HepG2 (cell line): ENCODE measurements at regions not wholly inside any gene's neighbourhood (a gene's known extent, or its start where the extent isn't known, plus 50 kb on each side); places are given as distances from the start of the nearest gene placed in this dataset.

Source experiments
- ATAC-seq: fragments of 200-7000 bp; cut with Tn5 transposase; 3 replicates; pipeline ENCODE4 v1.9.1; 2020; ENCODE audit warnings: mild to moderate bottlenecking, moderate library complexity
- BruUV-seq: library from RNA; stranded (reverse); fragments of 400-500 nt; replicated peaks from 2 replicates; lab custom pipeline; 2021; lab: Mats Ljungman, UMichigan
- CTCF ChIA-PET: fragments of 300-600 bp; formaldehyde crosslinking; extraction: SDS; loops from one replicate; lab custom pipeline; 2021; ENCODE audit warnings: low total read pairs, inconsistent platforms, low intra/inter-chr PET ratio; lab: Yijun Ruan, JAX
- POLR2A ChIA-PET: fragments of 350-600 bp; sonication (Branson Sonifier 250); formaldehyde crosslinking; loops from one replicate; lab custom pipeline; 2020; ENCODE audit warnings: antibody characterized with exemption, inconsistent platforms; lab: Yijun Ruan, JAX
- DNase-seq: peaks from one replicate; pipeline ENCODE4 v3.0.0-alpha.2; 2015; ENCODE audit warnings: low spot score
- FAIRE-seq: peaks from 3 replicates; lab custom pipeline; 2011; peaks lifted over from hg19 to GRCh38; lab: Jason Lieb, UNC
- H2AFZ ChIP-seq: one replicate; pipeline ENCODE4 v1.6.1; 2011; ENCODE audit warnings: low read length, inconsistent platforms
- H3K27ac ChIP-seq: fragments of 300-600 bp; 3 replicates; pipeline ENCODE4 v1.8.0; 2011; ENCODE audit warnings: mixed run types, mild to moderate bottlenecking, mixed read lengths, low read length, inconsistent platforms; ENCODE audit not compliant: insufficient read depth; ENCODE audit errors: extremely low read length
- H3K27me3 ChIP-seq, 2 experiments: fragments of 200-600 bp in 1 of 2; 2 replicates in 1 of 2; 3 replicates in 1 of 2; pipeline versions ENCODE4 v1.6.0 to v1.8.0; 2011; ENCODE audit warnings: low read length in 2 of 2, mild to moderate bottlenecking in 2 of 2, moderate library complexity in 2 of 2, inconsistent platforms in 1 of 2; ENCODE audit not compliant: insufficient read depth in 2 of 2, control insufficient read depth in 1 of 2
- H3K36me3 ChIP-seq, 2 experiments: fragments of 200-600 bp in 1 of 2; replicated peaks in 1 of 2; 2 replicates in 1 of 2; 3 replicates in 1 of 2; pipeline versions ENCODE4 v1.5.1 to v1.8.0; 2011; ENCODE audit warnings: low read length in 2 of 2, inconsistent platforms in 1 of 2; ENCODE audit not compliant: insufficient read depth in 2 of 2, control insufficient read depth in 1 of 2
- H3K4me1 ChIP-seq: 2 replicates; pipeline ENCODE4 v1.5.1; 2012; ENCODE audit warnings: low read length, inconsistent platforms; ENCODE audit not compliant: insufficient read depth
- H3K4me2 ChIP-seq: 2 replicates; pipeline ENCODE4 v1.6.0; 2011; ENCODE audit warnings: low read depth, low read length, inconsistent platforms
- H3K4me3 ChIP-seq, 3 experiments: fragments of 200-600 bp in 1 of 3; sonication (generic), shearing (Covaris generic) in 1 of 3; replicated peaks in 1 of 3; 2 replicates each; pipeline ENCODE4 v1.5.1; 2011 to 2016; ENCODE audit warnings: low read length in 3 of 3, inconsistent platforms in 2 of 3, low read depth in 2 of 3, mild to moderate bottlenecking in 2 of 3, control low read depth in 1 of 3, mixed read lengths in 1 of 3; ENCODE audit not compliant: insufficient read depth in 1 of 3
- H3K79me2 ChIP-seq: one replicate; pipeline ENCODE4 v1.6.1; 2011; ENCODE audit warnings: low read length, inconsistent platforms; ENCODE audit not compliant: insufficient read depth
- H3K9ac ChIP-seq: 2 replicates; pipeline ENCODE4 v1.6.0; 2011; ENCODE audit warnings: mild to moderate bottlenecking, low read depth, low read length, inconsistent platforms; ENCODE audit not compliant: insufficient read depth
- H3K9me3 ChIP-seq: 2 replicates; pipeline ENCODE4 v1.5.1; 2012; ENCODE audit warnings: mild to moderate bottlenecking, low read length
- H4K20me1 ChIP-seq: 2 replicates; pipeline ENCODE4 v1.6.0; 2011; ENCODE audit warnings: inconsistent platforms, mild to moderate bottlenecking, low read length, moderate library complexity; ENCODE audit not compliant: insufficient read depth
- CEBPB ChIP-seq: IDR thresholded peaks from 2 replicates; pipeline ENCODE4 v1.6.1; 2011; ENCODE audit warnings: low read depth, low read length, improper control_type of control experiment, borderline replicate concordance
- GZF1 ChIP-seq: sonication (generic); formaldehyde crosslinking; IDR thresholded peaks from 2 replicates; pipeline ENCODE4 v1.5.1; 2020; ENCODE audit warnings: mild to moderate bottlenecking, missing genetic modification reagents
- HNRNPK ChIP-seq: fragments of 200-400 bp; formaldehyde crosslinking; IDR thresholded peaks from 2 replicates; pipeline ENCODE4 v1.6.1; 2018; ENCODE audit warnings: low read length, low read depth, moderate library complexity, mild to moderate bottlenecking; ENCODE audit not compliant: poor library complexity, severe bottlenecking
- ZNF326 ChIP-seq: sonication (generic); formaldehyde crosslinking; IDR thresholded peaks from 2 replicates; pipeline ENCODE4 v1.4.0; 2020; ENCODE audit warnings: missing genetic modification reagents, borderline replicate concordance
- ZNF639 ChIP-seq: conservative IDR thresholded peaks from 2 replicates; pipeline ENCODE4 v1.6.1; 2018; ENCODE audit warnings: missing genetic modification reagents
- WGBS: methylation state at CpG from one replicate; pipeline ENCODE4 v1.1.6; 2017; ENCODE audit warnings: low lambda C conversion rate; 5-methylcytosine and 5-hydroxymethylcytosine counted together
- in situ Hi-C: cut with HindIII; loops from 2 replicates; pipeline ENCODE4 v1.10.0; 2017; ENCODE audit warnings: low pct_unique_long_range_greater_than_20kb; ENCODE audit not compliant: extremely low pct_ligation_motif_present
- intact Hi-C: fragments of 100-400 bp; cut with micrococcal nuclease; formaldehyde crosslinking; loops from one replicate; pipeline ENCODE4 v1.10.0; 2022; ENCODE audit not compliant: unreplicated experiment

- no peaks in the 10 kb centered on the region for H3K36me3 ChIP-seq
- no peaks in the 10 kb centered on the region for H4K20me1 ChIP-seq
- no peak for FAIRE-seq
- no peaks in the 10 kb centered on the region for H3K79me2 ChIP-seq
- TF ChIP-seq CEBPB (peak; percentile 19; the same call in 1 of the 2 replicates), ZNF326 (no peak)
- H2AFZ ChIP-seq = no peak overlapping the region
- H3K4me2 ChIP-seq = no peak overlapping the region
- H3K9ac ChIP-seq = no peak overlapping the region
- POLR2A ChIA-PET = no interaction called here
- intact Hi-C loops = no loop called here
- peak; percentile 29; the same call in 1 of the 3 replicates for ATAC-seq
- in situ Hi-C loops = no loop called here
- H3K9me3 ChIP-seq = peaks cover 8% of the 10 kb centered on the region; the same call in 1 of the 2 replicates
- no TSS peak for BruUV-seq
- H3K27me3 ChIP-seq = no peaks in the 10 kb centered on the region
- DNase-seq = peak; percentile 13
- 92% methylated on average over 1 of the region's 1 CpG for WGBS
- H3K27ac ChIP-seq = no peak overlapping the region
- H3K4me3 ChIP-seq = no peak overlapping the region
- H3K4me1 ChIP-seq = peaks cover 39% of the 10 kb centered on the region
- CTCF ChIA-PET = no interaction called here
Observed at GRCh38 chr6:137763436-137763835, 103.6 kb upstream of the TNFAIP3 start.

GRCh38 chr6:137763886-137764285 lies 103.2 kb upstream of the TNFAIP3 start:
- H3K27ac ChIP-seq = no peak overlapping the region
- TF ChIP-seq HNRNPK (no peak), GZF1 (no peak), ZNF639 (CRISPR knock-in tag) (no peak)
- BruUV-seq = no TSS peak
- H3K9ac ChIP-seq = no peak overlapping the region
- 100% methylated on average over 1 of the region's 1 CpG for WGBS
- ChIA-PET CTCF (no interaction called here), POLR2A (no interaction called here)
- ATAC-seq (no peak), DNase-seq (no peak), FAIRE-seq (no peak)
- H3K79me2 ChIP-seq = no peaks in the 10 kb centered on the region
- no peaks in the 10 kb centered on the region for H3K27me3 ChIP-seq
- in situ Hi-C loops (no loop called here), intact Hi-C loops (no loop called here)
- peaks cover 39% of the 10 kb centered on the region for H3K4me1 ChIP-seq
- no peak overlapping the region for H2AFZ ChIP-seq
- H4K20me1 ChIP-seq = no peaks in the 10 kb centered on the region
- H3K9me3 ChIP-seq = peaks cover 8% of the 10 kb centered on the region; the same call in 1 of the 2 replicates
- no peak overlapping the region for H3K4me2 ChIP-seq
- no peaks in the 10 kb centered on the region for H3K36me3 ChIP-seq
- no peak overlapping the region for H3K4me3 ChIP-seq
